ENCODE measurements at regions not wholly inside any gene's neighbourhood (a gene's known extent, or its start where the extent isn't known, plus 50 kb on each side); places are given as distances from the start of the nearest gene placed in this dataset.

DNA sequence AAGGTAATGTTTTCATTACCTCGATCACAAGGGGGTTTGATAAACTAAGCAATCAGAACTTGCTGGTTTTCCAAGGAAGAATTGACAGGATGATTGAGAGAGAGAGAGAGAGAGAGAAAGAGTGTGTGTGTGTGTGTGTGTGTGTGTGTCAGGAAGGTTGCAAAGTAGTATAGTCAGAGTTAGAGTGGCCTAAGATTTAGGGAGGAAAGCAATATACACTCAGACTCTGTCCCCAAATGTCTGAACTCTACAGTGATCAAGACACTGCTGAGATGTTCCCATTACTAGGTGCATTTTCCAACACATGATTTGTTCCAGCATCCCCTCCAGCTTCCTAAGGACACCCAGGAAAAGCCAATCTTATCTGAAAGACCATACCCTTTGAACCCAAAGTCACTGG is 1074.1 kb downstream of the BCL11B start:
- Histone ChIP-seq H3K36me3 (no peaks in the 10 kb centered on the region), H3K4me3 (replicated peaks in 1 of 3) (no peak overlapping the region), H3K4me1 (no peaks in the 10 kb centered on the region), H3K9me3 (no peaks in the 10 kb centered on the region), H3K27ac (no peak overlapping the region), H3K27me3 (no peaks in the 10 kb centered on the region)
- WGBS, 2 donors = 50 to 76% methylated on average over 1 of the region's 1 CpG
- intact Hi-C loops (cut with DNase I) = no loop called here
- TF ChIP-seq CTCF (IDR thresholded peaks at IDR 0.05) (no peak), POLR2A (IDR thresholded peaks at IDR 0.05) (no peak)
- no peak for DNase-seq

GRCh38 chr14:98198385-98198784 is 1073.6 kb downstream of the BCL11B start:
- 45 to 67% methylated on average over 7 to 10 of the region's 10 CpGs for WGBS, 2 donors
- intact Hi-C loops (cut with DNase I) = no loop called here
- peak in 1 of 2 donors; percentile 6 for DNase-seq

DNA sequence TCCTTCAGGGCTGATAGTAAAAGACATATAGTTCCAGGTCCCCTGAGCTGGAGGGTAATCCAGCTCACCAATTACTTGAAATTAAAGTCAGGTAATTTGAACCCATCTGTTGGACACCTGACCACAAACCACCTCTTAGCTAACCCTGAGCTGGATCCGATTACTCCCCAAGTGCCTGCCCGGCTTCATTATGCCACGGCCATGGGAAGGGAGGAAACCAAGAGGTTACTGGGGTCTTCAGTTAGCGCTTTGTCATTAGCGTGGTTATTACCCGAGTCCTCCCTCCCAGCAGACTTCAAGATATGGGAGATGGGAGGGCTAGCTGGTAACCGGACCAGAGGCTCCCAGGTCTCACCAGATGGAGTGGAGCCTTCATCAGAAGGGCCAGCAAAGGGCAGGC is 1071.4 kb downstream of the BCL11B start:
- H3K36me3 ChIP-seq = no peaks in the 10 kb centered on the region
- H3K27ac ChIP-seq = no peak overlapping the region
- no peak overlapping the region for H3K4me3 ChIP-seq (replicated peaks in 1 of 3)
- DNase-seq = no peak
- TF ChIP-seq POLR2A (IDR thresholded peaks at IDR 0.05) = no peak
- TF ChIP-seq CTCF (IDR thresholded peaks at IDR 0.05) = no peak
- H3K27me3 ChIP-seq = no peaks in the 10 kb centered on the region
- intact Hi-C loops (cut with DNase I) = no loop called here
- H3K4me1 ChIP-seq = no peaks in the 10 kb centered on the region
- WGBS, 2 donors = 81 to 84% methylated on average over 7 of the region's 7 CpGs
- no peaks in the 10 kb centered on the region for H3K9me3 ChIP-seq

More at GRCh38 chr14:98198385-98198784, 1073.6 kb downstream of the BCL11B start:
- Histone ChIP-seq H3K4me3 (replicated peaks in 1 of 3) (no peak overlapping the region), H3K9me3 (no peaks in the 10 kb centered on the region), H3K27ac (no peak overlapping the region), H3K27me3 (no peaks in the 10 kb centered on the region), H3K36me3 (no peaks in the 10 kb centered on the region), H3K4me1 (no peaks in the 10 kb centered on the region)
- TF ChIP-seq POLR2A (IDR thresholded peaks at IDR 0.05) (no peak), CTCF (IDR thresholded peaks at IDR 0.05) (no peak)

DNA sequence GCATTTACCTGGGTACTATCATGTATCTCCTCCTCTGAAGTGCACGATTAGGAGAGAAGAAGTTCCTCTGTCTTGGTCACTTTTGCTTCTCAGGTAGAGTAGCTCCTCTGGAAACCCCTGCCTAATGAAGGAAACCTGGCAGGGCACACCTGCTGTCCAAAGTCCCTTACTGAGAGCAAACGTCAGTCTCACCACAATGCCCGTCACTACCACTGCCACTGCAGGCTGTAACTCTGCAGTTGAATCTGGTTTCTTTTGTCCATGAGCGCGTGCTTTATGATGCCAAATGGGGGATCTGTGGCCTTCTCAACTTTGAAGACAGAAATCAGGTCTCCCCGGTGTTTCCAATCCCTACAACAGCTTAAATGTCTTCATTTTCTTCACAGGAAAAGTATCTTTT is 1068.6 kb downstream of the BCL11B start:
- no peaks in the 10 kb centered on the region for H3K4me1 ChIP-seq
- H3K27ac ChIP-seq = no peak overlapping the region
- no peak overlapping the region for H3K4me3 ChIP-seq (replicated peaks in 1 of 3)
- WGBS, 2 donors = 87 to 92% methylated on average over 6 of the region's 6 CpGs
- no peak for TF ChIP-seq CTCF (IDR thresholded peaks at IDR 0.05)
- TF ChIP-seq POLR2A (IDR thresholded peaks at IDR 0.05) = no peak
- H3K9me3 ChIP-seq = no peaks in the 10 kb centered on the region
- intact Hi-C loops (cut with DNase I) = no loop called here
- H3K27me3 ChIP-seq = no peaks in the 10 kb centered on the region
- no peak for DNase-seq
- H3K36me3 ChIP-seq = no peaks in the 10 kb centered on the region

DNA sequence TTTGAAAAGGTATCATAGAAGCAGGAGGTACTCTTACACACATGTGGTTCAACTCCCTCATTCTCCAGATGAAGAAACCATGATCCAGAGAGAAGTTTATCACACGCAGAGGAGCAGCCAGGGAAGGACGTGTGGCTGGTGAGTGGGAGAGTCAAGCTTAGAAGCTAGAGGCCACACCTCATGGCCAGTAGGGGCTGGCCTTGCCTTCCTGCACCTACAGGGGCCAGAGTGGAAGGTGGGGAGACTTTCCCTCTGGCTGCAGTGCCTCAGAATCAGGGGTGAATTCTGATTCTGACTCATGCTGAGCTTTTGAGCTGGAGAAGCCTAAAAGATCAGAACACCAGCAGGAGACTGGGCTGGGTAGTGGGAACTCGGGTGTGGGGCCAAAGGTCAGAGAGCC is 1067.9 kb downstream of the BCL11B start:
- TF ChIP-seq POLR2A (IDR thresholded peaks at IDR 0.05) = no peak
- TF ChIP-seq CTCF (IDR thresholded peaks at IDR 0.05) = no peak
- H3K4me3 ChIP-seq (replicated peaks in 1 of 3) = no peak overlapping the region
- no peaks in the 10 kb centered on the region for H3K27me3 ChIP-seq
- DNase-seq = no peak
- H3K4me1 ChIP-seq = no peaks in the 10 kb centered on the region
- intact Hi-C loops (cut with DNase I) = no loop called here
- no peaks in the 10 kb centered on the region for H3K9me3 ChIP-seq
- H3K27ac ChIP-seq = no peak overlapping the region
- 57 to 75% methylated on average over 3 of the region's 3 CpGs for WGBS, 2 donors
- no peaks in the 10 kb centered on the region for H3K36me3 ChIP-seq
